ENCODE measurements at regions not wholly inside any gene's neighbourhood (a gene's known extent, or its start where the extent isn't known, plus 50 kb on each side); places are given as distances from the start of the nearest gene placed in this dataset.

- no peak for TF ChIP-seq GLI4 (tag by site-specific recombination; IDR thresholded peaks at IDR 0.05)
These were observed 149.4 kb upstream of the ZC3H12A start (continued) for GRCh38 chr1:37325010-37325409.

GRCh38 chr1:37325509-37326437 lies 148.6 kb upstream of the ZC3H12A start:
- H3K4me1 ChIP-seq (ENCODE audit: control insufficient read depth, insufficient read depth, low read length): no peaks in the 10 kb centered on the region
- ChIA-PET CTCF (interaction anchor here (0.6 to 0.8 kb wide), 2 partner anchors 17 to 463 kb away, joined by 3 read pairs; no protein-coding TSS in a partner anchor), POLR2A (no interaction called here)
- H3K4me3 ChIP-seq (ENCODE audit: low read depth, low read length): no peak overlapping the region
- no peaks in the 10 kb centered on the region for H3K36me3 ChIP-seq (ENCODE audit: control insufficient read depth in 2 of 2, insufficient read depth in 1 of 2, low read length in 2 of 2)
- no peak for TF ChIP-seq ATF2 (tag by site-specific recombination; IDR thresholded peaks at IDR 0.05; ENCODE audit: low read depth)
- TF ChIP-seq ZBTB1 (tag by site-specific recombination; IDR thresholded peaks at IDR 0.05): no peak
- TF ChIP-seq ZNF48 (tag by site-specific recombination; IDR thresholded peaks at IDR 0.05): no peak
- TF ChIP-seq ZNF24 (tag by site-specific recombination; IDR thresholded peaks at IDR 0.05): no peak
- TF ChIP-seq ZNF23 (tag by site-specific recombination; IDR thresholded peaks at IDR 0.05; ENCODE audit: borderline replicate concordance): no peak
- no peak for TF ChIP-seq KLF7 (tag by site-specific recombination; IDR thresholded peaks at IDR 0.05; ENCODE audit: borderline replicate concordance)
- TF ChIP-seq ZNF76 (tag by site-specific recombination; IDR thresholded peaks at IDR 0.05; ENCODE audit: borderline replicate concordance, low read depth): no peak
- no peak for TF ChIP-seq ZNF658 (tag by site-specific recombination; IDR thresholded peaks at IDR 0.05)
- no peaks in the 10 kb centered on the region for H3K9me3 ChIP-seq (ENCODE audit: control insufficient read depth, insufficient read depth, low read depth, low read length)
- H3K27ac ChIP-seq (ENCODE audit: extremely low read depth, low read depth, low read length): no peak overlapping the region

- Histone ChIP-seq H3K9me3 (ENCODE audit: control insufficient read depth, insufficient read depth, low read depth, low read length) (no peaks in the 10 kb centered on the region), H3K4me3 (ENCODE audit: low read depth, low read length) (no peak overlapping the region), H3K4me1 (ENCODE audit: control insufficient read depth, insufficient read depth, low read length) (no peaks in the 10 kb centered on the region), H3K36me3 (ENCODE audit: control insufficient read depth in 2 of 2, insufficient read depth in 1 of 2, low read length in 2 of 2) (no peaks in the 10 kb centered on the region), H3K27ac (ENCODE audit: extremely low read depth, low read depth, low read length) (no peak overlapping the region)
- POLR2A ChIA-PET: no interaction called here
- TF ChIP-seq ZBTB7A (tag by site-specific recombination; IDR thresholded peaks at IDR 0.05; ENCODE audit: low read depth) (no peak), ZNF707 (tag by site-specific recombination; IDR thresholded peaks at IDR 0.05) (no peak), ZSCAN16 (tag by site-specific recombination; IDR thresholded peaks at IDR 0.05) (no peak), ZNF169 (tag by site-specific recombination; IDR thresholded peaks at IDR 0.05) (no peak), FEZF1 (tag by site-specific recombination; IDR thresholded peaks at IDR 0.05) (no peak), ZNF518A (tag by site-specific recombination; conservative IDR thresholded peaks at IDR 0.05; ENCODE audit: low read depth) (no peak), RBAK (tag by site-specific recombination; IDR thresholded peaks at IDR 0.05) (no peak)
- CTCF ChIA-PET: interaction anchor here (0.6 kb wide), 1 partner anchor 484 kb away, joined by 4 read pairs; no protein-coding TSS in a partner anchor
These were observed 142.3 kb upstream of the ZC3H12A start for GRCh38 chr1:37332126-37332525.

Data from HEK293 (cell line).